ENCODE measurements at regions not wholly inside any gene's neighbourhood (a gene's known extent, or its start where the extent isn't known, plus 50 kb on each side); places are given as distances from the start of the nearest gene placed in this dataset.

DNA sequence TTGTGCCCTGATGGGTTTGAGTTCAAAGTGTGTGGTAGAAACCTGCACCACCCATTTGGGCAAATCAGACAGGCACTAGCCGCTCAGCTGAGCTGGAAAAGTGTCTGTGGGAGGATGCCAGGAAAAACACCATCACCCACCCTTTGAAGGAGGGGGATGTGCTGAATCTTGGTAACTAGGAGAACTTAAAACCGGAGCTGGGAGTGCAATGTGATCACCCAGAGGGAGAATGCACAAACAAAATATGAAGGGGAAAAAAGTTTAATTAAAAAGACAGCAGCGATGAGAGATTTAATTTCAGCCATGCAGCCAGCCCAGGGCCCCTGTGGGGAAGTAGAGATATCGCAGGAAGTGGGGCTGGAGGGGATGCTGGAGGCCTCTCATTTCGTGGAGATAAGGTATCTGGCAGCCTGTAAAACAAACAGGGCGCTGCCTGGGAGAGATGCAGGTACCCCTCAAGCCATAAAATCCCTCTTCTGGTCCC lies 86.8 kb upstream of the BCAR3 start:
- no peak overlapping the region for H3K9ac ChIP-seq (ENCODE audit: low read length)
- no peak overlapping the region for H2AFZ ChIP-seq (ENCODE audit: low read depth, low read length)
- H4K20me1 ChIP-seq (ENCODE audit: insufficient read depth, low read length) = no peaks in the 10 kb centered on the region
- TF ChIP-seq CTCF (IDR thresholded peaks at IDR 0.05; ENCODE audit: low read depth, low read length) (no peak), EZH2phosphoT487 (IDR thresholded peaks at IDR 0.05; ENCODE audit: low read depth) (no peak)
- H3K4me1 ChIP-seq (ENCODE audit: low read length) = no peaks in the 10 kb centered on the region
- no peaks in the 10 kb centered on the region for H3K9me3 ChIP-seq (ENCODE audit: insufficient read depth, low read length)
- H3K27me3 ChIP-seq (ENCODE audit: low read depth, low read length) = 0 out of 2 replicates have a peak, but pooled peaks cover 5% of the 10 kb centered on the region
- no peaks in the 10 kb centered on the region for H3K79me2 ChIP-seq (ENCODE audit: low read length)
- no peaks in the 10 kb centered on the region for H3K36me3 ChIP-seq (replicated peaks; ENCODE audit: low read depth, low read length)
- H3K4me2 ChIP-seq (ENCODE audit: low read length) = no peak overlapping the region
- no peak overlapping the region for H3K27ac ChIP-seq (ENCODE audit: low read length)
- H3K4me3 ChIP-seq (ENCODE audit: low read length) = no peak overlapping the region

DNA sequence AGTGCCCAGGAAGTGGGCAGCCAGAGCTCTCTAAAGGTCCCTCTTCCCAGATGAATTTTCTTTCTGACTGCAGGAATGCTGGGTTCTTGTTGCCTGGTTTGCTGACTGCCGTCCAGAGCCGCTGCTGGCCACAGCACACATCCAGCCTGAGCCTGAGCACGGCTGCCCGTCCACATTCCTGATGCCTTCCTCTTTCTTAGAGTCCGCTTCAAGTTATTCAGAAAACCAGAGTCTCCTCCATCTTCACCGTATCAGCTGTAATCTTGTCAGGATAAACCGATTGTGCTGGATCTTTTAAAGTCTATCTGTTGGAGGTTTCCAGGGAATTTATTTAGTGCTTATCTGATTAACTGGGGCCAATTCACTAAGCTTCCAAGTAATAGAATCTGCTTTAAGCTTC lies 84.8 kb upstream of the BCAR3 start:
- no peak for TF ChIP-seq CTCF (IDR thresholded peaks at IDR 0.05; ENCODE audit: low read depth, low read length)
- TF ChIP-seq EZH2phosphoT487 (IDR thresholded peaks at IDR 0.05; ENCODE audit: low read depth) = no peak
- no peaks in the 10 kb centered on the region for H3K9me3 ChIP-seq (ENCODE audit: insufficient read depth, low read length)
- H3K36me3 ChIP-seq (replicated peaks; ENCODE audit: low read depth, low read length) = no peaks in the 10 kb centered on the region

DNA sequence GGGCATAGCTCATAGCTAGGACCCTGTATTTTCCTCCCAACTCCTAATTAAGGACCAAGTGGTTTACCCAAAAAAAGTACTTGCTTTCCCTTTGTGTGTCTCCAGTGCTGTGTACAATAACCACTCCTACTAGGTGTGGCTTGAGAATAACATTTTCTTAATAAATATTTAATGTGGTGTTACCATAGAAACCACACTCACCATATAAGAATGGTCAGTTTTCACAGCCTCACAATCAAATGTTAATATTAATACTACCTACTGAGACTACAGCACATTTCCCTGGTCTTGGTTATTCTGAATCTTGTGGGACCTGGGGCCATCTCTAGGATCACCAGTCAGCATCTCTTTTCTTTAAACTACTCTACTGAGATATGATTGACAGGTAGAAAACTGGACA lies 83.5 kb upstream of the BCAR3 start:
- Histone ChIP-seq H2AFZ (ENCODE audit: low read depth, low read length) (no peak overlapping the region), H3K36me3 (replicated peaks; ENCODE audit: low read depth, low read length) (no peaks in the 10 kb centered on the region), H3K79me2 (ENCODE audit: low read length) (no peaks in the 10 kb centered on the region), H3K9me3 (ENCODE audit: insufficient read depth, low read length) (no peaks in the 10 kb centered on the region), H4K20me1 (ENCODE audit: insufficient read depth, low read length) (no peaks in the 10 kb centered on the region), H3K9ac (ENCODE audit: low read length) (no peak overlapping the region), H3K27ac (ENCODE audit: low read length) (no peak overlapping the region), H3K4me1 (ENCODE audit: low read length) (no peaks in the 10 kb centered on the region), H3K4me2 (ENCODE audit: low read length) (no peak overlapping the region), H3K27me3 (ENCODE audit: low read depth, low read length) (no peaks in the 10 kb centered on the region), H3K4me3 (ENCODE audit: low read length) (no peak overlapping the region)
- no peak for TF ChIP-seq EZH2phosphoT487 (IDR thresholded peaks at IDR 0.05; ENCODE audit: low read depth)
- TF ChIP-seq CTCF (IDR thresholded peaks at IDR 0.05; ENCODE audit: low read depth, low read length) = no peak

More for the DNA sequence above, 84.8 kb upstream of the BCAR3 start:
- H3K9ac ChIP-seq (ENCODE audit: low read length) = no peak overlapping the region
- H4K20me1 ChIP-seq (ENCODE audit: insufficient read depth, low read length) = no peaks in the 10 kb centered on the region
- H3K4me2 ChIP-seq (ENCODE audit: low read length) = no peak overlapping the region
- H3K4me3 ChIP-seq (ENCODE audit: low read length) = no peak overlapping the region
- H3K27ac ChIP-seq (ENCODE audit: low read length) = no peak overlapping the region
- no peak overlapping the region for H2AFZ ChIP-seq (ENCODE audit: low read depth, low read length)
- H3K4me1 ChIP-seq (ENCODE audit: low read length) = no peaks in the 10 kb centered on the region
- 0 out of 2 replicates have a peak, but pooled peaks cover 5% of the 10 kb centered on the region for H3K27me3 ChIP-seq (ENCODE audit: low read depth, low read length)
- no peaks in the 10 kb centered on the region for H3K79me2 ChIP-seq (ENCODE audit: low read length)

GRCh38 chr1:93764366-93764750 lies 82.7 kb upstream of the BCAR3 start:
- H3K79me2 ChIP-seq (ENCODE audit: low read length) = no peaks in the 10 kb centered on the region
- no peaks in the 10 kb centered on the region for H3K36me3 ChIP-seq (replicated peaks; ENCODE audit: low read depth, low read length)
- H4K20me1 ChIP-seq (ENCODE audit: insufficient read depth, low read length) = no peaks in the 10 kb centered on the region
- no peak overlapping the region for H2AFZ ChIP-seq (ENCODE audit: low read depth, low read length)
- no peaks in the 10 kb centered on the region for H3K9me3 ChIP-seq (ENCODE audit: insufficient read depth, low read length)
- H3K9ac ChIP-seq (ENCODE audit: low read length) = no peak overlapping the region
- H3K4me2 ChIP-seq (ENCODE audit: low read length) = no peak overlapping the region
- no peak overlapping the region for H3K4me3 ChIP-seq (ENCODE audit: low read length)
- H3K27me3 ChIP-seq (ENCODE audit: low read depth, low read length) = no peaks in the 10 kb centered on the region
- no peak for TF ChIP-seq CTCF (IDR thresholded peaks at IDR 0.05; ENCODE audit: low read depth, low read length)
- no peak for TF ChIP-seq EZH2phosphoT487 (IDR thresholded peaks at IDR 0.05; ENCODE audit: low read depth)
- no peaks in the 10 kb centered on the region for H3K4me1 ChIP-seq (ENCODE audit: low read length)
- H3K27ac ChIP-seq (ENCODE audit: low read length) = no peak overlapping the region
